GM23338 (cell line): ENCODE measurements at regions not wholly inside any gene's neighbourhood (a gene's known extent, or its start where the extent isn't known, plus 50 kb on each side); places are given as distances from the start of the nearest gene placed in this dataset.

ENCODE experiments used
- CREB1 ChIP-seq: fragments of 250-450 bp; sonication (Bioruptor Pico); IDR thresholded peaks from 2 replicates; pipeline ENCODE4 v1.5.0; 2020; ENCODE audit warnings: low read depth, mild to moderate bottlenecking, moderate library complexity
- EZH2 ChIP-seq: fragments of 200-600 bp; sonication (generic); IDR thresholded peaks from one replicate; pipeline ENCODE4 v1.8.0; 2017; ENCODE audit warnings: antibody characterized with exemption, mild to moderate bottlenecking, low read depth; ENCODE audit not compliant: unreplicated experiment
- EZH2phosphoT487 ChIP-seq: fragments of 200-600 bp; sonication (generic); IDR thresholded peaks from one replicate; pipeline ENCODE4 v1.8.1; 2018; ENCODE audit warnings: antibody characterized with exemption; ENCODE audit not compliant: unreplicated experiment
- POLR2AphosphoS5 ChIP-seq: IDR thresholded peaks from 2 replicates; pipeline ENCODE4 v1.6.1; 2016; ENCODE audit warnings: antibody characterized with exemption, low read depth
- ZNF114 ChIP-seq: fragments of 250-450 bp; sonication (Bioruptor Pico); IDR thresholded peaks from 2 replicates; pipeline ENCODE4 v1.5.0; 2020; ENCODE audit warnings: mild to moderate bottlenecking, moderate library complexity
- TF ChIP-seq, protein P1 (sequence below), 2 experiments: fragments of 200-600 bp in 1 of 2; sonication (generic) in 1 of 2; conservative IDR thresholded peaks; 2 replicates each; pipeline versions ENCODE4 v1.5.1 to v1.6.1; 2016 to 2017; ENCODE audit warnings: antibody characterized with exemption in 2 of 2, low read depth in 2 of 2, mild to moderate bottlenecking in 2 of 2, moderate library complexity in 1 of 2
- TF ChIP-seq, protein P2 (sequence below): IDR thresholded peaks from one replicate; pipeline ENCODE4 v1.6.1; 2018; ENCODE audit warnings: antibody characterized with exemption; ENCODE audit not compliant: unreplicated experiment

DNA sequence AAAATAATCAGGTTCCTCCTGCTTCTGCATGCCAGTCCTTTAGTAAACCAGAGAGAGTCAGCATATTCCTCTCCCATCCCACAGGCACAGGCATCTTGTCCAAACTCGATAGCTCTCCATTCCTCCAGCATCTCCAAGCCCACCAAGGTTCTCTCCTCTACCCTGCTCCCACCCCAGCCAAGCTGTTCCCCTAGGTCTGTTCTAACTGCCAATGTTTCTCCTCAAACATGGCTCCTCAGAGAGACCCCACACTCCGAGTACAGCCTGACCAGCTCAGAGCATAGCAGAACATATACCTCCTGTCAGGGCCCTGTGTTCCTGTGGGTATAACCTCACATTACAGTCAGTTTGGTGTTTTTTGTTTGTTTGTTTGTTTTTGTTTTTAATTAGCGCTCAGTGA, 177.8 kb downstream of the VEGFA start:
- no peak for TF ChIP-seq EZH2
- TF ChIP-seq, protein P1, sequence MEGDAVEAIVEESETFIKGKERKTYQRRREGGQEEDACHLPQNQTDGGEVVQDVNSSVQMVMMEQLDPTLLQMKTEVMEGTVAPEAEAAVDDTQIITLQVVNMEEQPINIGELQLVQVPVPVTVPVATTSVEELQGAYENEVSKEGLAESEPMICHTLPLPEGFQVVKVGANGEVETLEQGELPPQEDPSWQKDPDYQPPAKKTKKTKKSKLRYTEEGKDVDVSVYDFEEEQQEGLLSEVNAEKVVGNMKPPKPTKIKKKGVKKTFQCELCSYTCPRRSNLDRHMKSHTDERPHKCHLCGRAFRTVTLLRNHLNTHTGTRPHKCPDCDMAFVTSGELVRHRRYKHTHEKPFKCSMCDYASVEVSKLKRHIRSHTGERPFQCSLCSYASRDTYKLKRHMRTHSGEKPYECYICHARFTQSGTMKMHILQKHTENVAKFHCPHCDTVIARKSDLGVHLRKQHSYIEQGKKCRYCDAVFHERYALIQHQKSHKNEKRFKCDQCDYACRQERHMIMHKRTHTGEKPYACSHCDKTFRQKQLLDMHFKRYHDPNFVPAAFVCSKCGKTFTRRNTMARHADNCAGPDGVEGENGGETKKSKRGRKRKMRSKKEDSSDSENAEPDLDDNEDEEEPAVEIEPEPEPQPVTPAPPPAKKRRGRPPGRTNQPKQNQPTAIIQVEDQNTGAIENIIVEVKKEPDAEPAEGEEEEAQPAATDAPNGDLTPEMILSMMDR (conservative IDR thresholded peaks at IDR 0.05; ENCODE audit: low read depth in 2 of 2) = no peak
- TF ChIP-seq POLR2AphosphoS5 = no peak
- TF ChIP-seq EZH2phosphoT487 = no peak
- TF ChIP-seq, protein P2, sequence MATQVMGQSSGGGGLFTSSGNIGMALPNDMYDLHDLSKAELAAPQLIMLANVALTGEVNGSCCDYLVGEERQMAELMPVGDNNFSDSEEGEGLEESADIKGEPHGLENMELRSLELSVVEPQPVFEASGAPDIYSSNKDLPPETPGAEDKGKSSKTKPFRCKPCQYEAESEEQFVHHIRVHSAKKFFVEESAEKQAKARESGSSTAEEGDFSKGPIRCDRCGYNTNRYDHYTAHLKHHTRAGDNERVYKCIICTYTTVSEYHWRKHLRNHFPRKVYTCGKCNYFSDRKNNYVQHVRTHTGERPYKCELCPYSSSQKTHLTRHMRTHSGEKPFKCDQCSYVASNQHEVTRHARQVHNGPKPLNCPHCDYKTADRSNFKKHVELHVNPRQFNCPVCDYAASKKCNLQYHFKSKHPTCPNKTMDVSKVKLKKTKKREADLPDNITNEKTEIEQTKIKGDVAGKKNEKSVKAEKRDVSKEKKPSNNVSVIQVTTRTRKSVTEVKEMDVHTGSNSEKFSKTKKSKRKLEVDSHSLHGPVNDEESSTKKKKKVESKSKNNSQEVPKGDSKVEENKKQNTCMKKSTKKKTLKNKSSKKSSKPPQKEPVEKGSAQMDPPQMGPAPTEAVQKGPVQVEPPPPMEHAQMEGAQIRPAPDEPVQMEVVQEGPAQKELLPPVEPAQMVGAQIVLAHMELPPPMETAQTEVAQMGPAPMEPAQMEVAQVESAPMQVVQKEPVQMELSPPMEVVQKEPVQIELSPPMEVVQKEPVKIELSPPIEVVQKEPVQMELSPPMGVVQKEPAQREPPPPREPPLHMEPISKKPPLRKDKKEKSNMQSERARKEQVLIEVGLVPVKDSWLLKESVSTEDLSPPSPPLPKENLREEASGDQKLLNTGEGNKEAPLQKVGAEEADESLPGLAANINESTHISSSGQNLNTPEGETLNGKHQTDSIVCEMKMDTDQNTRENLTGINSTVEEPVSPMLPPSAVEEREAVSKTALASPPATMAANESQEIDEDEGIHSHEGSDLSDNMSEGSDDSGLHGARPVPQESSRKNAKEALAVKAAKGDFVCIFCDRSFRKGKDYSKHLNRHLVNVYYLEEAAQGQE = no peak
- no peak for TF ChIP-seq CREB1
- no peak for TF ChIP-seq ZNF114 (CRISPR knock-in tag)
